KMS-11 (cell line): ENCODE measurements at regions not wholly inside any gene's neighbourhood (a gene's known extent, or its start where the extent isn't known, plus 50 kb on each side); places are given as distances from the start of the nearest gene placed in this dataset.

Experiments used
- H2AFZ ChIP-seq: fragments of 200-600 bp; sonication (generic); 2 replicates; pipeline ENCODE4 v1.6.1; 2016; ENCODE audit warnings: antibody characterized with exemption, mixed run types, low read depth
- H3K27ac ChIP-seq: fragments of 200-600 bp; sonication (generic); 2 replicates; pipeline ENCODE4 v1.6.1; 2016; ENCODE audit warnings: mild to moderate bottlenecking, mixed run types
- H3K27me3 ChIP-seq: fragments of 200-600 bp; sonication (generic); 2 replicates; pipeline ENCODE4 v1.6.1; 2017; ENCODE audit warnings: mild to moderate bottlenecking, low read depth, mixed run types, moderate library complexity; ENCODE audit not compliant: insufficient read depth
- H3K36me3 ChIP-seq: fragments of 200-600 bp; sonication (generic); 2 replicates; pipeline ENCODE4 v1.6.1; 2017; ENCODE audit warnings: mild to moderate bottlenecking, mixed run types; ENCODE audit not compliant: insufficient read depth
- H3K4me1 ChIP-seq: fragments of 200-600 bp; sonication (generic); 2 replicates; pipeline ENCODE4 v1.6.1; 2016; ENCODE audit warnings: mild to moderate bottlenecking, low read depth, mixed run types; ENCODE audit not compliant: poor library complexity, severe bottlenecking
- H3K4me2 ChIP-seq: fragments of 200-600 bp; sonication (generic); 2 replicates; pipeline ENCODE4 v1.7.0; 2016; ENCODE audit warnings: mild to moderate bottlenecking, mixed run types
- H3K4me3 ChIP-seq: fragments of 200-600 bp; sonication (generic); IDR thresholded peaks from 2 replicates; pipeline ENCODE4 v1.6.1; 2017; ENCODE audit warnings: low read depth, low read length, mixed read lengths; ENCODE audit not compliant: insufficient read depth
- H3K79me2 ChIP-seq: fragments of 200-600 bp; sonication (generic); 2 replicates; pipeline ENCODE4 v1.6.1; 2016; ENCODE audit warnings: low read depth, mixed run types; ENCODE audit not compliant: insufficient read depth
- H3K9ac ChIP-seq: fragments of 200-600 bp; sonication (generic); 2 replicates; pipeline ENCODE4 v1.6.1; 2016; ENCODE audit warnings: mild to moderate bottlenecking, mixed run types
- H4K20me1 ChIP-seq: fragments of 200-600 bp; sonication (generic); 2 replicates; pipeline ENCODE4 v1.6.1; 2016; ENCODE audit warnings: mild to moderate bottlenecking, mixed run types; ENCODE audit not compliant: insufficient read depth
- CTCF ChIP-seq: fragments of 200-600 bp; sonication (generic); conservative IDR thresholded peaks from 2 replicates; pipeline ENCODE4 v1.6.1; 2017; ENCODE audit warnings: low read depth, mild to moderate bottlenecking, antibody characterized with exemption, low read length, moderate library complexity, mixed read lengths

- no peak overlapping the region for H3K4me3 ChIP-seq
- H3K27me3 ChIP-seq, result no peaks in the 10 kb centered on the region
- no peak overlapping the region for H2AFZ ChIP-seq
- H3K9ac ChIP-seq, result no peak overlapping the region
- no peak for TF ChIP-seq CTCF
- H3K36me3 ChIP-seq, result no peaks in the 10 kb centered on the region
- no peak overlapping the region for H3K4me2 ChIP-seq
- no peaks in the 10 kb centered on the region for H3K4me1 ChIP-seq
- H4K20me1 ChIP-seq, result no peaks in the 10 kb centered on the region
- no peaks in the 10 kb centered on the region for H3K79me2 ChIP-seq
- no peak overlapping the region for H3K27ac ChIP-seq
These were observed 385.8 kb upstream of the CNTN6 start for GRCh38 chr3:707041-707440.

GRCh38 chr3:713006-713621 lies 379.7 kb upstream of the CNTN6 start:
- no peaks in the 10 kb centered on the region for H3K27me3 ChIP-seq
- no peaks in the 10 kb centered on the region for H3K36me3 ChIP-seq
- no peak overlapping the region for H3K9ac ChIP-seq
- no peak overlapping the region for H3K27ac ChIP-seq
- H4K20me1 ChIP-seq, result no peaks in the 10 kb centered on the region
- no peak for TF ChIP-seq CTCF
- H3K79me2 ChIP-seq, result no peaks in the 10 kb centered on the region
- H2AFZ ChIP-seq, result no peak overlapping the region
- H3K4me2 ChIP-seq, result no peak overlapping the region
- H3K4me3 ChIP-seq, result no peak overlapping the region
- H3K4me1 ChIP-seq, result no peaks in the 10 kb centered on the region

- no peak overlapping the region for H3K4me3 ChIP-seq
- no peak for TF ChIP-seq CTCF
- H3K4me1 ChIP-seq, result no peaks in the 10 kb centered on the region
These were observed 378.7 kb upstream of the CNTN6 start for GRCh38 chr3:713947-714620.

GRCh38 chr3:721086-721485 lies 371.7 kb upstream of the CNTN6 start:
- Histone ChIP-seq H3K27me3 (no peaks in the 10 kb centered on the region), H3K36me3 (no peaks in the 10 kb centered on the region), H2AFZ (no peak overlapping the region), H3K4me2 (no peak overlapping the region), H3K9ac (no peak overlapping the region), H3K4me3 (no peak overlapping the region), H3K79me2 (no peaks in the 10 kb centered on the region), H3K27ac (no peak overlapping the region), H3K4me1 (no peaks in the 10 kb centered on the region), H4K20me1 (no peaks in the 10 kb centered on the region)
- no peak for TF ChIP-seq CTCF

More at GRCh38 chr3:713947-714620, 378.7 kb upstream of the CNTN6 start:
- Histone ChIP-seq H3K9ac (no peak overlapping the region), H4K20me1 (no peaks in the 10 kb centered on the region), H3K27ac (no peak overlapping the region), H3K27me3 (no peaks in the 10 kb centered on the region), H3K4me2 (no peak overlapping the region), H3K36me3 (no peaks in the 10 kb centered on the region), H3K79me2 (no peaks in the 10 kb centered on the region), H2AFZ (no peak overlapping the region)
